ENCODE measurements at regions not wholly inside any gene's neighbourhood (a gene's known extent, or its start where the extent isn't known, plus 50 kb on each side); places are given as distances from the start of the nearest gene placed in this dataset.

- WGBS, 2 donors = 82 to 91% methylated on average over 4 to 7 of the region's 7 CpGs
- no peaks in the 10 kb centered on the region for H3K4me1 ChIP-seq
- intact Hi-C loops (cut with DNase I) = no loop called here
- no peak overlapping the region for H3K4me3 ChIP-seq
- no peaks in the 10 kb centered on the region for H3K36me3 ChIP-seq
- H3K9me3 ChIP-seq = no peaks in the 10 kb centered on the region
- no peak overlapping the region for H3K27ac ChIP-seq
- no peak for DNase-seq
- H3K27me3 ChIP-seq = no peaks in the 10 kb centered on the region
- TF ChIP-seq CTCF (IDR thresholded peaks at IDR 0.05) (no peak), POLR2A (IDR thresholded peaks at IDR 0.05) (no peak)
Measured at GRCh38 chr3:171977441-171977840, 61.9 kb upstream of the FNDC3B start.

- 75 to 85% methylated on average over 2 of the region's 2 CpGs for WGBS, 2 donors
- H3K9me3 ChIP-seq = no peaks in the 10 kb centered on the region
- H3K4me3 ChIP-seq = no peak overlapping the region
- H3K36me3 ChIP-seq = no peaks in the 10 kb centered on the region
- H3K27me3 ChIP-seq = no peaks in the 10 kb centered on the region
- intact Hi-C loops (cut with DNase I) = no loop called here
- TF ChIP-seq POLR2A (IDR thresholded peaks at IDR 0.05) (no peak), CTCF (IDR thresholded peaks at IDR 0.05) (no peak)
- no peak overlapping the region for H3K27ac ChIP-seq
- DNase-seq = no peak
- H3K4me1 ChIP-seq = no peaks in the 10 kb centered on the region
Measured at GRCh38 chr3:171977860-171978259, 61.5 kb upstream of the FNDC3B start.

GRCh38 chr3:171978390-171978789, 61.0 kb upstream of the FNDC3B start:
- Histone ChIP-seq H3K36me3 (no peaks in the 10 kb centered on the region), H3K27ac (no peak overlapping the region), H3K4me3 (no peak overlapping the region), H3K27me3 (no peaks in the 10 kb centered on the region), H3K4me1 (no peaks in the 10 kb centered on the region), H3K9me3 (no peaks in the 10 kb centered on the region)
- intact Hi-C loops (cut with DNase I) = no loop called here
- no peak for DNase-seq
- WGBS, 2 donors = 77 to 92% methylated on average over 5 of the region's 5 CpGs
- TF ChIP-seq CTCF (IDR thresholded peaks at IDR 0.05) (no peak), POLR2A (IDR thresholded peaks at IDR 0.05) (no peak)

- Histone ChIP-seq H3K4me3 (no peak overlapping the region), H3K9me3 (no peaks in the 10 kb centered on the region), H3K36me3 (no peaks in the 10 kb centered on the region), H3K4me1 (no peaks in the 10 kb centered on the region), H3K27ac (no peak overlapping the region), H3K27me3 (no peaks in the 10 kb centered on the region)
- no peak for DNase-seq
- TF ChIP-seq POLR2A (IDR thresholded peaks at IDR 0.05) = no peak
- TF ChIP-seq CTCF (IDR thresholded peaks at IDR 0.05) = no peak
- WGBS, 2 donors = 81 to 89% methylated on average over 8 of the region's 8 CpGs
- intact Hi-C loops (cut with DNase I) = no loop called here
Measured at GRCh38 chr3:171979081-171979480, 60.3 kb upstream of the FNDC3B start.

- no peak overlapping the region for H3K4me3 ChIP-seq
- WGBS, 2 donors = 54 to 70% methylated on average over 2 of the region's 2 CpGs
- TF ChIP-seq CTCF (IDR thresholded peaks at IDR 0.05) (no peak), POLR2A (IDR thresholded peaks at IDR 0.05) (no peak)
- H3K27me3 ChIP-seq = peaks cover 0 to 9% (median 0%) of the 10 kb centered on the region in 4 donors
- H3K27ac ChIP-seq = no peak overlapping the region
- intact Hi-C loops (cut with DNase I) = no loop called here
- H3K36me3 ChIP-seq = no peaks in the 10 kb centered on the region
- no peaks in the 10 kb centered on the region for H3K4me1 ChIP-seq
- no peaks in the 10 kb centered on the region for H3K9me3 ChIP-seq
- no peak for DNase-seq
Measured at GRCh38 chr3:171980578-171981270, 58.7 kb upstream of the FNDC3B start.
